ENCODE measurements at regions not wholly inside any gene's neighbourhood (a gene's known extent, or its start where the extent isn't known, plus 50 kb on each side); places are given as distances from the start of the nearest gene placed in this dataset.
"Not testable (repeated sequence)": the region's sequence is repeated elsewhere in the genome, so short reads cannot be mapped to it uniquely, and the experiment has no call there.

DNA sequence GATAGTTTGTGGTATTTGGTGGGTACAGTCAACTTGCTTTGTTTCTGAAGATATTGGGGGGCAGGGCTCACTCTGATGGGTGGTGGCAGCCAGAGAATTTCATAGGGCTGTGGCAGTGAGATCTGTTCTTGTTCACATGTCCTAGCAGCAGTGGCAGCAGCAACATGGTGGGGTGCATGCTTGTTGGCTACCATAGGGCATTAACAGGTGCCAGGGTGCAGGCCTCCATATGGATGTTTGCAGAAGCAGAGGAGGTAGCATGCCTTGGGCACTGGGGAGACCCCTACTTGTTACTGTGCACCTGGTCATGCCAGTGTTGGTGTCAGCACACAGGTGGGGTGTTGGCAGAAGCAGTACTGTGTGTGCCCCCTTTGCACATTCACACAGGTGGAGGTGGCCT, 96.3 kb upstream of the ZC4H2 start:
- TF ChIP-seq, protein P1, sequence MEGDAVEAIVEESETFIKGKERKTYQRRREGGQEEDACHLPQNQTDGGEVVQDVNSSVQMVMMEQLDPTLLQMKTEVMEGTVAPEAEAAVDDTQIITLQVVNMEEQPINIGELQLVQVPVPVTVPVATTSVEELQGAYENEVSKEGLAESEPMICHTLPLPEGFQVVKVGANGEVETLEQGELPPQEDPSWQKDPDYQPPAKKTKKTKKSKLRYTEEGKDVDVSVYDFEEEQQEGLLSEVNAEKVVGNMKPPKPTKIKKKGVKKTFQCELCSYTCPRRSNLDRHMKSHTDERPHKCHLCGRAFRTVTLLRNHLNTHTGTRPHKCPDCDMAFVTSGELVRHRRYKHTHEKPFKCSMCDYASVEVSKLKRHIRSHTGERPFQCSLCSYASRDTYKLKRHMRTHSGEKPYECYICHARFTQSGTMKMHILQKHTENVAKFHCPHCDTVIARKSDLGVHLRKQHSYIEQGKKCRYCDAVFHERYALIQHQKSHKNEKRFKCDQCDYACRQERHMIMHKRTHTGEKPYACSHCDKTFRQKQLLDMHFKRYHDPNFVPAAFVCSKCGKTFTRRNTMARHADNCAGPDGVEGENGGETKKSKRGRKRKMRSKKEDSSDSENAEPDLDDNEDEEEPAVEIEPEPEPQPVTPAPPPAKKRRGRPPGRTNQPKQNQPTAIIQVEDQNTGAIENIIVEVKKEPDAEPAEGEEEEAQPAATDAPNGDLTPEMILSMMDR (IDR thresholded peaks at IDR 0.05), result no peak
- peaks cover 0 to 31% of the 10 kb centered on the region in 2 donors for H3K9me3 ChIP-seq
- no peak overlapping the region for H3K4me3 ChIP-seq
- H3K27ac ChIP-seq, result no peak overlapping the region
- no peaks in the 10 kb centered on the region for H3K27me3 ChIP-seq
- no peaks in the 10 kb centered on the region for H3K36me3 ChIP-seq
- no peaks in the 10 kb centered on the region for H3K4me1 ChIP-seq
- DNase-seq (ENCODE audit: low spot score), result no peak

DNA sequence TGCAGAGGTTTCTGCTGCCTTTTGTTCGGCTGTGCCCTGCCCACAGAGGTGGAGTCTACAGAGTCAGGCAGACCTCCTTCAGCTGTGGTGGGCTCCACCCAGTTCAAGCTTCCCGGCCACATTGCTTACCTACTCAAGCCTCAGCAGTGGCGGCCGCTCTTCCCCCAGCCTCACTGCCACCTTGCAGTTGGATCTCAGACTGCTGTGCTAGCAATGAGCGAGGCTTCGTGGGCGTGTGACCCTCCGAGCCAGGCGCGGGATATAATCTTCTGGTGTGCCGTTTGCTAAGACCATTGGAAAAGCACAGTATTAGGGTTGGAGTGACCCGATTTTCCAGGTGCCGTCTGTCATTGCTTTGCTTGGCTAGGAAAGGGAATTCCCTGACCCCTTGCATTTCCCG, 82.4 kb upstream of the ZC4H2 start:
- H3K4me3 ChIP-seq; H3K4me1 ChIP-seq; H3K36me3 ChIP-seq; H3K27ac ChIP-seq; H3K27me3 ChIP-seq; DNase-seq (ENCODE audit: low spot score): not testable (repeated sequence)
- peaks cover 0 to 12% of the 10 kb centered on the region in 2 donors for H3K9me3 ChIP-seq

DNA sequence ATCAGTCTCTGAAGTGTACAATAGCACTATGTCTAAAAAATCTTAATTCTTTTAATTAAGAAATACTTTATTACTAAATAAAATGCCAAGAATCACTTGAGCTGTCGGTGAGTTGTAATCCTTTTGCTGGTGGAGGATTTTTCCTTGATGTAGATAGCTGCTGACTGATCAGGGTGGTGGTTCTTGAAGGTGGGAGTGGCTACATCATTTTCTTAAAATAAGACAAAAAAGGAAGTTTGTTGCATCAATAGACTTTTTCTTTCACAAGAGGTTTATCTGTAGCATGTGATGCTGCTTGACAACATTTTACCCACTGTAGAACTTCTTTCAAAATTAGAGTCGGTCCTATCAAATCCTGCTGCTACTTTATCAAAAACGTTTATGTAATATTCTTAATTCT, 68.8 kb upstream of the ZC4H2 start:
- Histone ChIP-seq H3K4me1 (no peaks in the 10 kb centered on the region), H3K36me3 (no peaks in the 10 kb centered on the region), H3K27ac (no peak overlapping the region), H3K9me3 (peaks cover 0 to 29% of the 10 kb centered on the region in 2 donors), H3K4me3 (no peak overlapping the region), H3K27me3 (no peaks in the 10 kb centered on the region)
- TF ChIP-seq, protein P1 (IDR thresholded peaks at IDR 0.05), result no peak
- no peak for DNase-seq (ENCODE audit: low spot score)

DNA sequence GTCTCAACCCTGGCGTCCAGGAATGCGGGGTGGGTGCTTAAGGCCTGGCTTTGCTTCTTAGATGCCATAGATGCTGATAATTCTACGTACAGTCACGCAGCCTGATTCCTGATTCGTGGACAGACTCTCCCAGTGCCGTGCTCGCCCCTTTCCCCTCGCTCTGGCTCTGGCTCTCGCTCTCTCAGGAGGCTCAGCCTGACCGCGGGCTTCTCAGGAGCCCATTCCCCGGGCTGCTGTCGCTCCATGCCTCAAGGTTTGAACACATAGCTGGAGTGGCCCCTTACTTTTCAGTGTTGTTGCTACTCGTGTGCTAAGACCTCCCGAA, 59.2 kb upstream of the ZC4H2 start:
- peak overlapping the region; percentile 75 to 76 for H3K27ac ChIP-seq
- H3K36me3 ChIP-seq, result no peaks in the 10 kb centered on the region
- TF ChIP-seq, protein P1 (IDR thresholded peaks at IDR 0.05), result no peak
- H3K9me3 ChIP-seq, result no peaks in the 10 kb centered on the region
- H3K4me1 ChIP-seq, result no peaks in the 10 kb centered on the region
- no peak for DNase-seq (ENCODE audit: low spot score)
- H3K4me3 ChIP-seq, result peak overlapping the region; percentile 58 to 59
- H3K27me3 ChIP-seq, result no peaks in the 10 kb centered on the region

DNA sequence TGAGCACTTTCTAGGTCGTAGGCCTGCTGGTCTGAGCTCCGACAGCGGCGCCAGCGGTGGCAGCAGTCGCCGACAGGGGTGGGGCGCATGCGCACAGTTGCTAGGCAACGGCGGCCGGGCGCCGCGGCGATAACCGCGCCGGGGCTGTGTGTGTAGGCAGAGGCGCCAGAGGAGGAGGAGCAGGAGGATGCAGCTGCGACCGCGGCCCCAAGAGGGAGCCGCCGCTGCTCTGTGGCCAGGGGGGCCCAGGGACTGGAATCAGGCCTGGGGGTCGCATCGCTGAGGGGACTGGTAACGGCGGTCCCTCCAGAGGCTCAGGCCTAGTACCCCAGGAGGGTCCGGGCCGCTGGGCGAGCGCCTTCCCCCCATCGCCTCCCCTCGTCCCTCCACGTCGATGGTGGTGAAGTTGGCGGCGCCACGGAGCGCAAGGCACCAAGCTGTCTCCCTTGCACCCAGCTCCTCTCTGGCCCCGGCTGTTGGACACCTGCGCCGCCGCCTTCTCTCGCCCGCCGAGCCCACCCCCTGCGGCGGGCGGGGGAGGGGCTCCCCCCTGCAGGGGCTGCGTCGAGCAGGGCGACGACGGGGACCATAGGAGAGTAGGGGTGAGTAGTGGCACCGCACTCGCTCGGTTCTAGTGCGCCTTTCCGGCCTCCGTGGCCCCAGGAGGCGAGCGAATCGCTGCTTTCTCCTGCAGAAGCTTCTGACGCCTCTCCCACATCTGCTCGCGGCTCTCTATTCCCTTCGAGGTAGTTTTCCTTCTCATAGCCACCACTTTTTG, 58.6 kb upstream of the ZC4H2 start, which contains the start of gene ZC3H12B:
TSS of gene ZC3H12B (plus strand) at position 159 of the 778 bp plus-strand sequence.
- Histone ChIP-seq H3K27ac (peak within 1 kb of the TSS; percentile 75 to 76), H3K4me3 (peak within 1 kb of the TSS; percentile 58 to 59), H3K36me3 (no peaks in the 10 kb centered on the region), H3K27me3 (no peaks in the 10 kb centered on the region), H3K4me1 (no peaks in the 10 kb centered on the region), H3K9me3 (no peaks in the 10 kb centered on the region)
- DNase-seq (ENCODE audit: low spot score), result peak; percentile 65
- TF ChIP-seq, protein P1 (IDR thresholded peaks at IDR 0.05), result peak in 1 of 2 donors; percentile 56

DNA sequence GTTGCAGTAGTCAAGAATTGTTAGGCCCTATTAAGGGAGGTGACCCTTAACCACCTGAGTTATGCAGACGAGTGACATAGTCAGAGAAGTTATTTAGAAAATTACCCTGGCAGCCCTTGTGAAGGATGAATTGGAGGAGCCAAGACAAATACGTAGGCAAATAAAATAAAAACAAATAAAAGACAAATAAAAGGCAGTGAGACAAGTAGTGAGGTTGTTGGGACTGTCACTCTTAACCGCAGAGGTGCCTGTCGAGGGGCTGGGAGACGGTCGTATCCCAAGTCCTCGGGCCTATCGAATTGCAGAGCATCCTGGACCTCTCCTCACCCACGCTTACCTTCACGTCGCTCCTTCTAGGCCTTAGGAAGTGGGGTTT, 58.0 kb upstream of the ZC4H2 start:
- peak overlapping the region; percentile 75 to 76 for H3K27ac ChIP-seq
- TF ChIP-seq, protein P1 (IDR thresholded peaks at IDR 0.05), result no peak
- no peak for DNase-seq (ENCODE audit: low spot score)
- H3K4me3 ChIP-seq, result peak overlapping the region; percentile 58 to 59
- H3K27me3 ChIP-seq, result no peaks in the 10 kb centered on the region
- no peaks in the 10 kb centered on the region for H3K4me1 ChIP-seq
- H3K36me3 ChIP-seq, result no peaks in the 10 kb centered on the region
- no peaks in the 10 kb centered on the region for H3K9me3 ChIP-seq
